ENCODE measurements at regions not wholly inside any gene's neighbourhood (a gene's known extent, or its start where the extent isn't known, plus 50 kb on each side); places are given as distances from the start of the nearest gene placed in this dataset.

- Histone ChIP-seq H3K36me3 (ENCODE audit: insufficient read depth, low read depth, low read length) (no peaks in the 10 kb centered on the region), H3K4me3 (ENCODE audit: low read length) (no peak overlapping the region), H3K27me3 (ENCODE audit: insufficient read depth, low read length) (no peaks in the 10 kb centered on the region), H3K27ac (ENCODE audit: low read length) (no peak overlapping the region), H3K9me3 (ENCODE audit: insufficient read depth, low read depth, low read length) (no peaks in the 10 kb centered on the region), H3K9ac (ENCODE audit: low read depth, low read length) (no peak overlapping the region), H3K4me1 (ENCODE audit: insufficient read depth, low read length) (no peaks in the 10 kb centered on the region)
These were observed 169.1 kb upstream of the SEMA6D start for GRCh38 chr15:47548231-47548630.

DNA sequence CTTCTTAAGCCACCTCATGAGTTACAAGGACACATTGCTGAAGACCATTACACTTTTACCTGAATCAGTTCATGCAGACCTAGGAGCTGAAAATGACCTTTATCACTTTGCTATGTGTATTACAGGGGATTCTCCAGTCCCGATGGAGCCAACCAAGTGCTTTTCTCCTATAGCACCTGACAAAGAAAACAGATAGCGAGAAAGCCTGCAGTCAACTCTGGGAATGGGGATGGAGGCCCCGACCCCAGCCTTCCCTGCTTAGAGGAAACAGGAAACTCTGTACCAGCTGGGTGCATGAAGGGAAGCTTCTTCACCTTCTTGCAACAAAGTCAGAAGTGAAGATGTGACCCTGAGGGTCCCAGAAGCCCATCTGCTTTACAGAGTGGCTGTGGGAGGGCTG, 168.3 kb upstream of the SEMA6D start:
- Histone ChIP-seq H3K4me3 (ENCODE audit: low read length) (no peak overlapping the region), H3K9ac (ENCODE audit: low read depth, low read length) (no peak overlapping the region), H3K27me3 (ENCODE audit: insufficient read depth, low read length) (no peaks in the 10 kb centered on the region), H3K27ac (ENCODE audit: low read length) (no peak overlapping the region), H3K4me1 (ENCODE audit: insufficient read depth, low read length) (no peaks in the 10 kb centered on the region), H3K36me3 (ENCODE audit: insufficient read depth, low read depth, low read length) (no peaks in the 10 kb centered on the region), H3K9me3 (ENCODE audit: insufficient read depth, low read depth, low read length) (no peaks in the 10 kb centered on the region)

GRCh38 chr15:47551079-47551478, 166.2 kb upstream of the SEMA6D start:
- H3K4me3 ChIP-seq (ENCODE audit: low read length), result no peak overlapping the region
- H3K9ac ChIP-seq (ENCODE audit: low read depth, low read length), result no peak overlapping the region
- no peak overlapping the region for H3K27ac ChIP-seq (ENCODE audit: low read length)
- no peaks in the 10 kb centered on the region for H3K9me3 ChIP-seq (ENCODE audit: insufficient read depth, low read depth, low read length)
- H3K4me1 ChIP-seq (ENCODE audit: insufficient read depth, low read length), result no peaks in the 10 kb centered on the region
- no peaks in the 10 kb centered on the region for H3K27me3 ChIP-seq (ENCODE audit: insufficient read depth, low read length)
- H3K36me3 ChIP-seq (ENCODE audit: insufficient read depth, low read depth, low read length), result no peaks in the 10 kb centered on the region

- H3K4me1 ChIP-seq (ENCODE audit: insufficient read depth, low read length), result no peaks in the 10 kb centered on the region
- no peak overlapping the region for H3K4me3 ChIP-seq (ENCODE audit: low read length)
- H3K27ac ChIP-seq (ENCODE audit: low read length), result no peak overlapping the region
- H3K9ac ChIP-seq (ENCODE audit: low read depth, low read length), result no peak overlapping the region
- no peaks in the 10 kb centered on the region for H3K9me3 ChIP-seq (ENCODE audit: insufficient read depth, low read depth, low read length)
- H3K27me3 ChIP-seq (ENCODE audit: insufficient read depth, low read length), result no peaks in the 10 kb centered on the region
- no peaks in the 10 kb centered on the region for H3K36me3 ChIP-seq (ENCODE audit: insufficient read depth, low read depth, low read length)
These were observed 165.8 kb upstream of the SEMA6D start for GRCh38 chr15:47551546-47551945.

- Histone ChIP-seq H3K27ac (ENCODE audit: low read length) (no peak overlapping the region), H3K4me3 (ENCODE audit: low read length) (no peak overlapping the region), H3K36me3 (ENCODE audit: insufficient read depth, low read depth, low read length) (no peaks in the 10 kb centered on the region), H3K9ac (ENCODE audit: low read depth, low read length) (no peak overlapping the region), H3K9me3 (ENCODE audit: insufficient read depth, low read depth, low read length) (no peaks in the 10 kb centered on the region), H3K4me1 (ENCODE audit: insufficient read depth, low read length) (no peaks in the 10 kb centered on the region), H3K27me3 (ENCODE audit: insufficient read depth, low read length) (no peaks in the 10 kb centered on the region)
These were observed 164.2 kb upstream of the SEMA6D start for GRCh38 chr15:47552978-47553608.

DNA sequence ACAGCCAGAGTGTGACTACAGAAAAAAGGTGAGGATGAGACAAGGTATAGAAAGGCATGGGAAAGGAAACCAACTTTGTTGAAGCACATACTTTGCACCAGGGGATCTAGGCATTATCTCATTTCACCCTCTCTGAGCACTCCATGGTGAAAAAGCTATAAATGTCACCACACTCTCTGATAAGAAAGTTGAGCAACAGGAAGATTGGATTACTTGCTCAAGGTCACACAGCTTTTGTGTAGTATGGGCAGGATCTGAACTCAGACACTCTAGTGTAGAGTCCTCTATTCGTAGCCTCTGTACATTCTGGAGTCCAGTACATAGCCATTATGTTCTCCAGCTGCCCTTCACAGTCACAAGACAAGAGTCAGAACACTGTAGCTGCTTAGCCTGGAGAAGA, 163.4 kb upstream of the SEMA6D start:
- Histone ChIP-seq H3K27ac (ENCODE audit: low read length) (no peak overlapping the region), H3K4me3 (ENCODE audit: low read length) (no peak overlapping the region)

GRCh38 chr15:47561102-47561501, 156.2 kb upstream of the SEMA6D start:
- no peaks in the 10 kb centered on the region for H3K27me3 ChIP-seq (ENCODE audit: insufficient read depth, low read length)
- H3K4me3 ChIP-seq (ENCODE audit: low read length), result no peak overlapping the region
- H3K36me3 ChIP-seq (ENCODE audit: insufficient read depth, low read depth, low read length), result no peaks in the 10 kb centered on the region
- no peak overlapping the region for H3K9ac ChIP-seq (ENCODE audit: low read depth, low read length)
- H3K27ac ChIP-seq (ENCODE audit: low read length), result no peak overlapping the region
- H3K4me1 ChIP-seq (ENCODE audit: insufficient read depth, low read length), result no peaks in the 10 kb centered on the region
- H3K9me3 ChIP-seq (ENCODE audit: insufficient read depth, low read depth, low read length), result peaks cover 18% of the 10 kb centered on the region

More for the DNA sequence above, 163.4 kb upstream of the SEMA6D start:
- no peaks in the 10 kb centered on the region for H3K36me3 ChIP-seq (ENCODE audit: insufficient read depth, low read depth, low read length)
- H3K9me3 ChIP-seq (ENCODE audit: insufficient read depth, low read depth, low read length), result no peaks in the 10 kb centered on the region
- no peaks in the 10 kb centered on the region for H3K27me3 ChIP-seq (ENCODE audit: insufficient read depth, low read length)
- H3K9ac ChIP-seq (ENCODE audit: low read depth, low read length), result no peak overlapping the region
- H3K4me1 ChIP-seq (ENCODE audit: insufficient read depth, low read length), result no peaks in the 10 kb centered on the region

- no peak overlapping the region for H3K27ac ChIP-seq (ENCODE audit: low read length)
- no peak overlapping the region for H3K4me3 ChIP-seq (ENCODE audit: low read length)
- H3K4me1 ChIP-seq (ENCODE audit: insufficient read depth, low read length), result no peaks in the 10 kb centered on the region
- H3K9ac ChIP-seq (ENCODE audit: low read depth, low read length), result no peak overlapping the region
- H3K36me3 ChIP-seq (ENCODE audit: insufficient read depth, low read depth, low read length), result no peaks in the 10 kb centered on the region
- peaks cover 3% of the 10 kb centered on the region for H3K9me3 ChIP-seq (ENCODE audit: insufficient read depth, low read depth, low read length)
- no peaks in the 10 kb centered on the region for H3K27me3 ChIP-seq (ENCODE audit: insufficient read depth, low read length)
These were observed 151.4 kb upstream of the SEMA6D start for GRCh38 chr15:47565949-47566348.

DNA sequence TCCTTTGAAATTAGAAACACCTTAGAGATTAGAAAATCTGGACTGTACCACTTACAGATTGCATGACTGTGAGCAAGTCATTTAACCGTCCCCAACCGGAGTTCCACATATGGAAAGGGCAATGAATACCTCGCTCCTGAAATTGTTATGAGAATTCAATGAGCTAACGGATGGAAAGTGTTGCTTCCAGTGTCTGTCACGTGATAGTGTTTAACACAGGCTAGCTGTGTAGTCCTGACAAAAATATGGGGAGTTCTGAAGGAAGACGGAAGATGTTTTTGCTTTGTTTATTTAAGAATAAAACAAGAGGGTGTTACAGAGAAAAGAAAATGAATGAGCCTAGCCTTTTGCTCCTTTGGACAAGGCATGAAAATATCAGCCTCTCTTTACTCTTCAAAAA, 150.7 kb upstream of the SEMA6D start:
- no peaks in the 10 kb centered on the region; the same call in 1 of the 2 replicates for H3K9me3 ChIP-seq (ENCODE audit: insufficient read depth, low read depth, low read length)
- no peak overlapping the region for H3K9ac ChIP-seq (ENCODE audit: low read depth, low read length)
- no peaks in the 10 kb centered on the region for H3K36me3 ChIP-seq (ENCODE audit: insufficient read depth, low read depth, low read length)
- no peak overlapping the region for H3K4me3 ChIP-seq (ENCODE audit: low read length)
- H3K4me1 ChIP-seq (ENCODE audit: insufficient read depth, low read length), result no peaks in the 10 kb centered on the region
- no peak overlapping the region for H3K27ac ChIP-seq (ENCODE audit: low read length)
- no peaks in the 10 kb centered on the region for H3K27me3 ChIP-seq (ENCODE audit: insufficient read depth, low read length)

DNA sequence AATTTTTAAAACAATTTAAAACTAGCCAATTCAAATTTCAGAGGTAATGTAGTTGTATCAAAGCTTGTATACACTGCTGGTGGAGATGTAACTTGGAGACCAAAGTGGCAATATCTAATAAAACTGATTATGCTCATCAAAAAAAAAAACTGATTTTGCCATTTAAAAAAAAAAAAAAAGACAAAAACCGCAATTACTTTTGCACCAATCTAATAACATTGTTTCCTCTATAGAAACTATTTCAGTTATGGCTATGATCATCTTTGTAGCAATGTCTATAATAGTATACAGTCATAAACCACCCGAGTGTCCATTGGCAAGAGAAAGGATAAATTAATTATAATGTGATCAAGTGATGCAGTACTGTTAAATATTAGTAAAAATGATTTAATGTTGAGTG, 149.3 kb upstream of the SEMA6D start:
- Histone ChIP-seq H3K4me1 (ENCODE audit: insufficient read depth, low read length) (no peaks in the 10 kb centered on the region), H3K36me3 (ENCODE audit: insufficient read depth, low read depth, low read length) (no peaks in the 10 kb centered on the region), H3K9me3 (ENCODE audit: insufficient read depth, low read depth, low read length) (no peaks in the 10 kb centered on the region), H3K9ac (ENCODE audit: low read depth, low read length) (no peak overlapping the region), H3K27me3 (ENCODE audit: insufficient read depth, low read length) (no peaks in the 10 kb centered on the region), H3K4me3 (ENCODE audit: low read length) (no peak overlapping the region), H3K27ac (ENCODE audit: low read length) (no peak overlapping the region)

- Histone ChIP-seq H3K9me3 (ENCODE audit: insufficient read depth, low read depth, low read length) (no peaks in the 10 kb centered on the region), H3K4me3 (ENCODE audit: low read length) (no peak overlapping the region)
These were observed 147.3 kb upstream of the SEMA6D start for GRCh38 chr15:47570044-47570443.

GRCh38 chr15:47570451-47570850, 146.9 kb upstream of the SEMA6D start:
- Histone ChIP-seq H3K27ac (ENCODE audit: low read length) (no peak overlapping the region), H3K36me3 (ENCODE audit: insufficient read depth, low read depth, low read length) (no peaks in the 10 kb centered on the region), H3K27me3 (ENCODE audit: insufficient read depth, low read length) (no peaks in the 10 kb centered on the region), H3K4me3 (ENCODE audit: low read length) (no peak overlapping the region), H3K4me1 (ENCODE audit: insufficient read depth, low read length) (no peaks in the 10 kb centered on the region), H3K9me3 (ENCODE audit: insufficient read depth, low read depth, low read length) (no peaks in the 10 kb centered on the region), H3K9ac (ENCODE audit: low read depth, low read length) (no peak overlapping the region)

More at GRCh38 chr15:47570044-47570443, 147.3 kb upstream of the SEMA6D start:
- no peaks in the 10 kb centered on the region for H3K27me3 ChIP-seq (ENCODE audit: insufficient read depth, low read length)
- no peaks in the 10 kb centered on the region for H3K36me3 ChIP-seq (ENCODE audit: insufficient read depth, low read depth, low read length)
- H3K27ac ChIP-seq (ENCODE audit: low read length), result no peak overlapping the region
- no peak overlapping the region for H3K9ac ChIP-seq (ENCODE audit: low read depth, low read length)
- H3K4me1 ChIP-seq (ENCODE audit: insufficient read depth, low read length), result no peaks in the 10 kb centered on the region

All from iPS-20b (cell line).